Body of pancreas (tissue), 4 donors: ENCODE measurements at regions not wholly inside any gene's neighbourhood (a gene's known extent, or its start where the extent isn't known, plus 50 kb on each side); places are given as distances from the start of the nearest gene placed in this dataset.

Experiments
- CTCF ChIP-seq, 7 experiments: fragments of 450-650 bp in 4 of 7; fragments of 200-600 bp in 3 of 7; sonication (generic) in 3 of 7; IDR thresholded peaks; one replicate each; pipeline ENCODE4 v1.5.1; 2016 to 2019; ENCODE audit warnings: antibody characterized with exemption in 7 of 7
- POLR2A ChIP-seq, 3 donors: fragments of 450-650 bp; IDR thresholded peaks; one replicate each; pipeline ENCODE4 v1.6.1; 2016; ENCODE audit warnings: antibody characterized with exemption in 3 of 3, mild to moderate bottlenecking in 2 of 3

GRCh38 chr13:40207001-40207478 is 459.4 kb downstream of the FOXO1 start:
- TF ChIP-seq POLR2A (IDR thresholded peaks at IDR 0.05) (no peak), CTCF (IDR thresholded peaks at IDR 0.05) (no peak)
